ENCODE measurements at regions not wholly inside any gene's neighbourhood (a gene's known extent, or its start where the extent isn't known, plus 50 kb on each side); places are given as distances from the start of the nearest gene placed in this dataset.

GRCh38 chr7:135844903-135845302 is 96.3 kb upstream of the FAM180A start (continued):
- TF ChIP-seq SP1 (IDR thresholded peaks at IDR 0.05) (no peak), TAF1 (conservative IDR thresholded peaks at IDR 0.05) (no peak), NR2F2 (IDR thresholded peaks at IDR 0.05) (no peak), GABPA (IDR thresholded peaks at IDR 0.05 in 1 of 2, conservative IDR thresholded peaks at IDR 0.05 in 1 of 2) (no peak), RAD21 (IDR thresholded peaks at IDR 0.05) (no peak)
- TF ChIP-seq, protein P1, sequence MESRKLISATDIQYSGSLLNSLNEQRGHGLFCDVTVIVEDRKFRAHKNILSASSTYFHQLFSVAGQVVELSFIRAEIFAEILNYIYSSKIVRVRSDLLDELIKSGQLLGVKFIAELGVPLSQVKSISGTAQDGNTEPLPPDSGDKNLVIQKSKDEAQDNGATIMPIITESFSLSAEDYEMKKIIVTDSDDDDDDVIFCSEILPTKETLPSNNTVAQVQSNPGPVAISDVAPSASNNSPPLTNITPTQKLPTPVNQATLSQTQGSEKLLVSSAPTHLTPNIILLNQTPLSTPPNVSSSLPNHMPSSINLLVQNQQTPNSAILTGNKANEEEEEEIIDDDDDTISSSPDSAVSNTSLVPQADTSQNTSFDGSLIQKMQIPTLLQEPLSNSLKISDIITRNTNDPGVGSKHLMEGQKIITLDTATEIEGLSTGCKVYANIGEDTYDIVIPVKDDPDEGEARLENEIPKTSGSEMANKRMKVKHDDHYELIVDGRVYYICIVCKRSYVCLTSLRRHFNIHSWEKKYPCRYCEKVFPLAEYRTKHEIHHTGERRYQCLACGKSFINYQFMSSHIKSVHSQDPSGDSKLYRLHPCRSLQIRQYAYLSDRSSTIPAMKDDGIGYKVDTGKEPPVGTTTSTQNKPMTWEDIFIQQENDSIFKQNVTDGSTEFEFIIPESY (IDR thresholded peaks at IDR 0.05), result no peak

DNA sequence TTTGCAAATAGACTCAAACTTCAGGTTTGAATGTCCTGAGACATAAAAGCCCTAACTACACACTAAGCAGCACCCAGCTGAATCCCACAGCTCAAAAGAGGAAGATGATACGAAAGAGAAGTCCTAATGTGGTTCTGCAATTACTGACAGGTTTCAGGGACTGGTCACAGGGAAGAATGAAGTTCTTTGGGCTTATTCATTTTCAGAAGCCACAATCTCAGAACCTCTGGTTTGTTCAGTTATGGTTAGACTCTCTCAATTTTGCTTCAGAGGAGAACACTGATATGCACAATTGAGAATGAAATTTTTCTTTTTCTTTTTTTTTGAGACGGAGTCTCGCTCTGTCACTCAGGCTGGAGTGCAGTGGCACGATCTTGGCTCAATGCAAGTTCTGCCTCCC is 94.6 kb upstream of the FAM180A start:
- 76% methylated on average over 4 of the region's 4 CpGs for WGBS
- DNase-seq (ENCODE audit: low spot score), result no peak
- Histone ChIP-seq H3K27ac (ENCODE audit: low read depth in 1 of 2, low read length in 2 of 2) (no peak overlapping the region), H3K4me1 (ENCODE audit: control insufficient read depth in 4 of 4, insufficient read depth in 4 of 4, low read length in 3 of 4) (no peaks in the 10 kb centered on the region), H3K9ac (ENCODE audit: low read depth in 1 of 2, low read length in 2 of 2) (no peak overlapping the region), H3K27me3 (ENCODE audit: control insufficient read depth in 4 of 4, insufficient read depth in 4 of 4, low read length in 3 of 4) (no peaks in the 10 kb centered on the region), H3K9me3 (ENCODE audit: control insufficient read depth in 4 of 4, low read length in 3 of 4) (no peaks in the 10 kb centered on the region), H3K36me3 (ENCODE audit: control insufficient read depth in 4 of 4, insufficient read depth in 3 of 4, low read depth in 1 of 4, low read length in 3 of 4) (no peaks in the 10 kb centered on the region), H3K4me3 (ENCODE audit: low read depth in 1 of 3, low read length in 3 of 3) (no peak overlapping the region)
- TF ChIP-seq FOXA1 (IDR thresholded peaks at IDR 0.05) (no peak), FOXA2 (IDR thresholded peaks at IDR 0.05) (no peak), RXRA (IDR thresholded peaks at IDR 0.05) (no peak), MAX (IDR thresholded peaks at IDR 0.05) (no peak), EGR1 (IDR thresholded peaks at IDR 0.05; ENCODE audit: low read depth in 2 of 2) (no peak), CTCF (IDR thresholded peaks at IDR 0.05; ENCODE audit: low read depth, low read length, missing input control) (no peak), YY1 (IDR thresholded peaks at IDR 0.05) (no peak), TAF1 (conservative IDR thresholded peaks at IDR 0.05) (no peak)
- TF ChIP-seq, protein P2, sequence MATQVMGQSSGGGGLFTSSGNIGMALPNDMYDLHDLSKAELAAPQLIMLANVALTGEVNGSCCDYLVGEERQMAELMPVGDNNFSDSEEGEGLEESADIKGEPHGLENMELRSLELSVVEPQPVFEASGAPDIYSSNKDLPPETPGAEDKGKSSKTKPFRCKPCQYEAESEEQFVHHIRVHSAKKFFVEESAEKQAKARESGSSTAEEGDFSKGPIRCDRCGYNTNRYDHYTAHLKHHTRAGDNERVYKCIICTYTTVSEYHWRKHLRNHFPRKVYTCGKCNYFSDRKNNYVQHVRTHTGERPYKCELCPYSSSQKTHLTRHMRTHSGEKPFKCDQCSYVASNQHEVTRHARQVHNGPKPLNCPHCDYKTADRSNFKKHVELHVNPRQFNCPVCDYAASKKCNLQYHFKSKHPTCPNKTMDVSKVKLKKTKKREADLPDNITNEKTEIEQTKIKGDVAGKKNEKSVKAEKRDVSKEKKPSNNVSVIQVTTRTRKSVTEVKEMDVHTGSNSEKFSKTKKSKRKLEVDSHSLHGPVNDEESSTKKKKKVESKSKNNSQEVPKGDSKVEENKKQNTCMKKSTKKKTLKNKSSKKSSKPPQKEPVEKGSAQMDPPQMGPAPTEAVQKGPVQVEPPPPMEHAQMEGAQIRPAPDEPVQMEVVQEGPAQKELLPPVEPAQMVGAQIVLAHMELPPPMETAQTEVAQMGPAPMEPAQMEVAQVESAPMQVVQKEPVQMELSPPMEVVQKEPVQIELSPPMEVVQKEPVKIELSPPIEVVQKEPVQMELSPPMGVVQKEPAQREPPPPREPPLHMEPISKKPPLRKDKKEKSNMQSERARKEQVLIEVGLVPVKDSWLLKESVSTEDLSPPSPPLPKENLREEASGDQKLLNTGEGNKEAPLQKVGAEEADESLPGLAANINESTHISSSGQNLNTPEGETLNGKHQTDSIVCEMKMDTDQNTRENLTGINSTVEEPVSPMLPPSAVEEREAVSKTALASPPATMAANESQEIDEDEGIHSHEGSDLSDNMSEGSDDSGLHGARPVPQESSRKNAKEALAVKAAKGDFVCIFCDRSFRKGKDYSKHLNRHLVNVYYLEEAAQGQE (IDR thresholded peaks at IDR 0.05), result no peak
